HG02938 (cell line): ENCODE measurements at regions not wholly inside any gene's neighbourhood (a gene's known extent, or its start where the extent isn't known, plus 50 kb on each side); places are given as distances from the start of the nearest gene placed in this dataset.
"Not testable (repeated sequence)": the region's sequence is repeated elsewhere in the genome, so short reads cannot be mapped to it uniquely, and the experiment has no call there.

ENCODE experiments used
- ATAC-seq: cut with Tn5 transposase; IDR thresholded peaks from one replicate; pipeline ENCODE4 v1.9.1; 2021; ENCODE audit warnings: mild to moderate bottlenecking, moderate library complexity; ENCODE audit not compliant: unreplicated experiment

- no peak for ATAC-seq
These were observed 1490.0 kb upstream of the GBE1 start for GRCh38 chr3:83251490-83251889.

GRCh38 chr3:83250613-83251012 is 1489.2 kb upstream of the GBE1 start:
- no peak for ATAC-seq

- no peak for ATAC-seq
These were observed 1487.0 kb upstream of the GBE1 start for GRCh38 chr3:83248454-83248853.

- ATAC-seq, result no peak
These were observed 1473.9 kb upstream of the GBE1 start for GRCh38 chr3:83235180-83235814.

- no peak for ATAC-seq
These were observed 1472.3 kb upstream of the GBE1 start for GRCh38 chr3:83233715-83234114.

GRCh38 chr3:83230841-83231240 is 1469.4 kb upstream of the GBE1 start:
- ATAC-seq, result no peak

- ATAC-seq, result no peak
These were observed 1468.9 kb upstream of the GBE1 start for GRCh38 chr3:83230376-83230775.

- no peak for ATAC-seq
These were observed 1465.3 kb upstream of the GBE1 start for GRCh38 chr3:83226751-83227150.

- no peak for ATAC-seq
These were observed 1462.8 kb upstream of the GBE1 start for GRCh38 chr3:83224101-83224868.

- no peak for ATAC-seq
These were observed 1457.1 kb upstream of the GBE1 start for GRCh38 chr3:83218383-83219200.

GRCh38 chr3:83217595-83218118 is 1456.2 kb upstream of the GBE1 start:
- not testable (repeated sequence) for ATAC-seq

GRCh38 chr3:83216919-83217594 is 1455.6 kb upstream of the GBE1 start:
- no peak for ATAC-seq

- no peak for ATAC-seq
These were observed 1433.8 kb upstream of the GBE1 start for GRCh38 chr3:83195243-83195642.

- ATAC-seq, result no peak
These were observed 1432.1 kb upstream of the GBE1 start for GRCh38 chr3:83193526-83193925.

GRCh38 chr3:83189634-83190033 is 1428.2 kb upstream of the GBE1 start:
- no peak for ATAC-seq

- ATAC-seq, result no peak
These were observed 1408.0 kb upstream of the GBE1 start for GRCh38 chr3:83169473-83169872.

- ATAC-seq, result no peak
These were observed 1389.5 kb upstream of the GBE1 start for GRCh38 chr3:83150896-83151295.

GRCh38 chr3:83140983-83141382 is 1379.5 kb upstream of the GBE1 start:
- no peak for ATAC-seq

GRCh38 chr3:83131236-83131635 is 1369.8 kb upstream of the GBE1 start:
- ATAC-seq, result no peak

GRCh38 chr3:83122774-83123350 is 1361.4 kb upstream of the GBE1 start:
- ATAC-seq, result no peak

GRCh38 chr3:83093222-83093572 is 1331.8 kb upstream of the GBE1 start:
- ATAC-seq, result no peak
